Hindlimb muscle (tissue), 1 donor: ENCODE measurements at regions not wholly inside any gene's neighbourhood (a gene's known extent, or its start where the extent isn't known, plus 50 kb on each side); places are given as distances from the start of the nearest gene placed in this dataset.

Experiments
- DNase-seq: peaks from one replicate; pipeline ENCODE4 v3.0.0-alpha.2; 2013

DNA sequence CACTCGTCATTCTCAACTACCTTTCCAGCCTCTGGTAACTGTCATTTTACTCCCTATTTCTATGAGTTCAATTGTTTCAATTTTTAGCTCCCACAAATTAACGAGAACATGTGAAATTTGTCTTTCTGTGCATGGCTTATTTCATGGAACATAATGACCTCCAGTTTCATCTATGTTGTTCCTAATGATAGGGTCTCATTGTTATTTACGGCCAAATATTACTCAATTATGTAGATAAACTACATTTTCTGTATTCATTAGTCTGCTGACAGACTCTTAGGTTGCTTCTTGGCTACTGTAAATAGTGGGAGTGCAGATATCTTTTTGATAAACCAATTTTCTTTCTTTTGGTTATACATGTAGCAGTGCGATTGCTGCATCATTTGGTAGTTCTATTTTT, 374.9 kb upstream of the ROBO1 start:
- no peak for DNase-seq

- DNase-seq: no peak
These were observed 373.8 kb upstream of the ROBO1 start for GRCh38 chr3:80141557-80141956.

DNA sequence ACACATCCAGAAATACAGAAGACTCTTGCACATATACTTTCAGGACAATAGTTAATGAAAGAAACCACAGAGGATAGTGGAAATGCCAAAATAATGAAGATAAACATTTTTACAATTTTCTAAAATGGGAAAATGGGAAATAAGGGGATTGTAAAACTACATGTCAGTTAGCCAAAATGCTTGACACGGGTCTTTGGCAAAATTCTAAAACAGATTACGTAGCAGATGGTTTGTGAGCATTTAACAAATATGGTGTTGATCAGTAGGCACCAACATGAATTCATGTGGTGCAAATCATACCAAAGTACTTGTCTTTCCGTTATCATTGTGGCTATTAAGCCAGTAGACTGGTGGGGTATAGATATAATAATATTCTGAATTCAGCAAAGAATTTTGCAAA, 348.5 kb upstream of the ROBO1 start:
- DNase-seq: no peak

GRCh38 chr3:80114694-80115093, 346.9 kb upstream of the ROBO1 start:
- no peak for DNase-seq

DNA sequence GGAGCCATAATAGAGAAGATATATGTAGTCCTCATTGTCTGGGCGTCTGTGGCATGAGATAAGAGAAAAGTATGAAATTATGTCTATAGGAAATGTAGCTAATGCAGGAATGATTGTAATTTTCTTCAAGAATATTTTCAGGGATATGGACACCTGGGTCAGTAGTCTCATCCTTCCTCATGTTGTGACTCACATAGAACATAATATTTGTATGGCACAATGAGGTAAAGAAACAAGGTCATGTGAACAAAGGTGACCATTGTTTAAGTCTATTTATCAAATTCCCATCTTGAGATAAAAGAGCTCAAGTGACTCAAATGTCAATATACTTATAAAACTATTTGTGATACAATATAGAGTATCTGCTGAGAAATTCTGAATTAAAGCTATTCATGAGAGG, 345.5 kb upstream of the ROBO1 start:
- no peak for DNase-seq

DNA sequence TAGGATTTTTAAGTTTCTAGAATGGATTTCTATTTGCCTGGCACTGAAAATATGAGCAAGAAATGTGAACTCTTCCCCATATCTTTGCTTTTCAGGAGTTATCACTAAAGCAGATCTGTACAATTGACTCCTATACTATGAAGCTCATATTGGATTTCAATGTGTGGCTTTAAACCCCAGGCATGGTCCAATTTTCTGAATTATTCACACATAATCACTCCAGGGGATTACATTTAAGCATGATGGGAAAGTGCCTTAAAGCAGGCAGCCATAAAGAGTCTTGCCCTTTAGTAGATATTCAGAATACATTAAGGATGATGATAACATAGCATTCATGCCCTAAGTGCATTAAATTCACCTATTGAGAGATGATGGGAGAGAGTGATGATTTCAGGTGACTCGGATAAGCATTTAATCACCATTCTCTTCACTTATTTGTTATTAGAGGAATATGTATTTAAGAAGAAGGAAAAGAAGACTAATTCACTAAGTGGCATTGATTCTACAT, 331.8 kb upstream of the ROBO1 start:
- no peak for DNase-seq

DNA sequence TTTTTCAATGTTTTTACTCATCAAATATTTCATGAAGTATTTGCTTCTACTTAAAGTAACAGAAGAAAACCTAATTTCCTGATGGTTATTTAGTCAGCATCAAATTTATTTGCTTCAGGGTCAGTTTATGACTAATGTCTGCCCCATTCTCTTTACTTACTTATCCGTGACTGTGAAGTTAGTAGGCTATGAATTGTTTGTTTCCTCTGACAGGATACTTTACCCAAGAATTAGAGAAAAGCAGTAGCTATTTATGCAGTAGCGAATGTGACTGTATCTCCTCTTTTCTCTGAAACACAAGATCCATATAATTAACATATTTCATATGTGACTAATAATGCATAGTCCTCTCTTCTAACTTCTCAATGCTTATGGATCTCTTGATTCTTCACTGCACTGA, 329.9 kb upstream of the ROBO1 start:
- DNase-seq: no peak

DNA sequence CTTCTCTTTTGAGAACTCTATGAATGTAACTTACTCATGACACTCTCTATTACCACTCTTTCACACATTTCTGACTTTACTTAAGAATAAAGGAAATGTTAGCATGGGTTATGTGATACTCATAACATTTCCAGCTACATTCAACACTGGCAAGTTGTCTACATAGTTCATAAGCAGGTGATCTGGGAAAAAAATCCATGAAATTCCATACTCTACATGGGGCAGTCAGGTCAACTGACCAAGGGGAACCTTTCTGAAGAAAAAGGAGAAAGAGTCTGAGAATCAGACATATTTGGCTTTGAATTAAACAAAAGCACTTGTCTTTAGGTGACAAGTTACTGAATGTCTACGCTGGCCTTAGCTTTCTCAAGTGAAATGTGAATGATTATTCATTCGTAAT, 329.1 kb upstream of the ROBO1 start:
- no peak for DNase-seq

DNA sequence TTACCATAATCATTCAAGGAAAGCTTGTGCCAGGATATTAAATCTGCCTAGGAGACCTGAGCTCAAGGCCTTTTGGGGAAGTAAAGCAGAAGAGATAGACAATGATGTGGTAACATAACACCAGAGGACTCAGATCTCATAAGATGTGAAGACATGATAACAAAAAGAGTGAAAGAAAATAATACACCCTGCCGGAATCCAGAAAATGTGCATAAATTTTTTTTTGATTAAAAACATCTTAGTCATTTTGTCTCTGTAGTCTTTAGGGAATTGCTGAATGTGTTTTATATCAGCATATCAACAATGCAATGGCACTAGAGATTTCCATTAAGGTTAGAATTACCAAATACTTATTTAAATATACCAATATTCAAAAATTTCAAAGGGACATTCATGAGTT, 326.8 kb upstream of the ROBO1 start:
- no peak for DNase-seq

DNA sequence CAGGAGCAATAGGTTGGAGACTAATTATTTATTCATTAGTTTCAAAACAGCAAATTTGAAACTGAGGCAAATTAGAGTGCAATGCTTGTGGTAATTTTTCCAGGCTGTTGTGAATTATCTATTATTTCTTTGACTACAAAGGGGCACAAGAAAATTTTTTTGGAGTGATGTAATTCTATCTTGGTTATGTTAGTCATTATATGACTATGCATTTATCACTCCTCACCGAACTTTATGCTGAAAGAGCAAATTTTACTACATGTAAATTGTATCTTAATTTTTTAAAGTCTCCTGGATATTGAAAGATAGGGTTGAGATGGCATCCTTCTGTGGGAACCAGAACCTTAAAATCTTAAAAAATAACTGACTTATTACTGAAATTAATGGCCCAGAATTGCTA, 320.0 kb upstream of the ROBO1 start:
- DNase-seq: no peak

GRCh38 chr3:80086426-80086825, 318.6 kb upstream of the ROBO1 start:
- no peak for DNase-seq

- no peak for DNase-seq
These were observed 312.1 kb upstream of the ROBO1 start for GRCh38 chr3:80079886-80080285.

DNA sequence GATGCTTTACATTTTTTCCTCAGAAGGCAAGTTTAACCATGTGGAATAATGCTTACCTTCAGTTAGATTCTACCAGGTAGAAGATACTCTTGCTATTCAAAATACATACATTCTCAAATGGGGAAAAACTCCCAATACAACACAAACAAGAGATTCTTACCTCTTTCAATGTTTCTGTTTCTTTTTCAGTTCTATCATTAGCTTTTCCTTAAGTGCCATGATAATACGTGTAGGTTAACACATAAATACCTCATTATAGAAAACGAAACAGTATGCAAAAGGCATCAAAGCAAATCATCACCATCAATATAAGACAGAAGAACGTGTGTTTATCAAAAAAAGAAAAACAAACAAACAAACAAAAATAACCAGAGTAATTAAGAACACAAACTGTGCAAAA, 300.7 kb upstream of the ROBO1 start:
- no peak for DNase-seq

DNA sequence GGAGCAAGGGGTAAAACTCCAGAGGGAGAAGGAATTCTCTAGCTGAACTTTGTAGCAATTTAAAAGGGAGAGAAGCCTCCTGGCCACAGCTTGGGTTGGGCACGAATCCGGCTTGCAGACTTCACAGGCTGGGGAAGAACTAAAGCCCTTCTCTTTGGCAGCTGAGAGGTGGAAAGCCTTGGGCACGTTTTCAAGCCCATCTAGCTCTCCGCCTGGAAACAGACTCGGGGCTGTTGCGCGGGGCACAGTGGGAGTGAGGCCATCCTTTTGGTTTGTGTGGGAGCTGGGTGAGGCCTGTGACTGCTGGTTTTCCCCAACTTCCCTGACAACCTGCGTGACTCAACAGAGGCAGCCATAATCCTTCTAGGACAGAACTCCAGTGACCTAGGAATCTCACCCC, 295.7 kb upstream of the ROBO1 start:
- DNase-seq: no peak

GRCh38 chr3:80060664-80061063, 292.9 kb upstream of the ROBO1 start:
- DNase-seq: no peak

- no peak for DNase-seq
These were observed 287.5 kb upstream of the ROBO1 start for GRCh38 chr3:80055306-80055705.

- no peak for DNase-seq
These were observed 284.5 kb upstream of the ROBO1 start for GRCh38 chr3:80052271-80052670.

DNA sequence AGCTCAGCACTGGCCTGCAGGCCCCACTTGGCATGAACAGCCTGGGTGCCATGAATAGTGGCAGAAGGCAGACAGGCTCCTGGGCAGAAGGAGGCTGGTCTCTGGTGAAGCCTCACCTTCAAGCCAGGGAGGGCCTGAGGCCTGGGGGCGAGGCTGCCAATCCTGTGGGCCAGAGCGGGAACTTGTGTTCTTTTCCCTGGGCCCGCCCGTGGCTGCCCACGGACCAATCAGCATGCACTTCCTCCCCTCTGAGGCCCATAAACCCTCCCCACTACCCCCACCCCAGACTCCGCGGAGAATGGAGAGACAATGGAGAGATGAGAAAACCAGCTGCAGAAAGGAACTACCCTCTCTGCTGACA, 283.8 kb upstream of the ROBO1 start:
- DNase-seq: no peak

- no peak for DNase-seq
These were observed 283.2 kb upstream of the ROBO1 start for GRCh38 chr3:80050826-80051601.

DNA sequence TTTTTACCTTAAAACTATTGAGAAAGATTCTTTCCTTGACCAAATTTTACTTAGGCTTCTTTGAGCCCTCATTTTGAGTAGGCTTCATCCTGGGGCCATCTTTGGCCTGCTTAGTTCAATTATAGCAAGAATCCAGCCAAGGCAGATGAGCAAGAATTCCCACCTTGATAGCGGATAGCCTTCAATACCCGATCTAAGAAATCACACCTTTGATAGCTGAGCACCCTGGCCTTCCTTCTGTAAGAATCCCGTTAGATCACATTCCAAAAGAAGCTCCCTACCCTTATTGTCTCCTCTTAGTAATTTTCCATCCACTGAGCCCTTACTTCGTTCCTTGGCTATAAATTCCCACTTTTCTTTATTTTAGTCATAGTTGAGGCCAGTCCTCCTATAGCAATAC, 275.4 kb upstream of the ROBO1 start:
- DNase-seq: no peak

DNA sequence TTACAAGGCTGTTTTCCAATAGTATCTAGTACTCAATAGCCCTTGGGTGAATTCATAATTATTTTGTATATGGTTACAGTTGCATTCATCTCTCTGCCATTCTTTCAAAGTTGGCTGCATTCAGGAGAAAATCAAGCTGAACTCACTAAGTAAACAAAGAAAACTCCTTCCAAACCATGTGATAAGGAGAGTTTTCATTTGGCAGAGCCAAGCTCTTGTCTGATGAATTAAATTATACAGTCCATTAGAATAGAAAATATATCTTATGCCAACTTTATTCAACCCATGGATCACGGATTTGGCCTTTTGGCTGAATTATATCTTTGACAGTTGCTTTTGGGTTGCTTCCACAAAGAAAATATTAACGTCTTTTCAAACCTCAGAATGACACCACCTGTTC, 272.3 kb upstream of the ROBO1 start:
- no peak for DNase-seq

DNA sequence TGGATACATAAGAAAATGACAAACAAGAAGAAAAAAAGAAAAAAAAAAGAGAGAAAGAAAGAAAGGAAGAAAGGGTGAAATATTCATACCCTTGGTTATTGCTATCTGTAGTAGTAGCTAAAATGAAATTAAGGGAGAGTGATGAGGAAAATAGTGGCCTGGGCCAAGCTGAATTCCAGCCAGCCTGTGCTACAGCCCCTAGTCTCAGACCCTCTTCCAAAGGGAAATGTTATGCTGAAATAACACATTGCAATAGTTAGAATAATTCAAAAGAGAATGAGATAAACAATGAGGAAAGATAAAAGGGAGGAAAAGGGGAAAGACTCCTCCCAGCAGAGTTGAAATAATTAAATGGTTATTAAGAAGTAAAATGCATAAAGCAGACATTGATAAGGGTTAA, 268.4 kb upstream of the ROBO1 start:
- DNase-seq: no peak

DNA sequence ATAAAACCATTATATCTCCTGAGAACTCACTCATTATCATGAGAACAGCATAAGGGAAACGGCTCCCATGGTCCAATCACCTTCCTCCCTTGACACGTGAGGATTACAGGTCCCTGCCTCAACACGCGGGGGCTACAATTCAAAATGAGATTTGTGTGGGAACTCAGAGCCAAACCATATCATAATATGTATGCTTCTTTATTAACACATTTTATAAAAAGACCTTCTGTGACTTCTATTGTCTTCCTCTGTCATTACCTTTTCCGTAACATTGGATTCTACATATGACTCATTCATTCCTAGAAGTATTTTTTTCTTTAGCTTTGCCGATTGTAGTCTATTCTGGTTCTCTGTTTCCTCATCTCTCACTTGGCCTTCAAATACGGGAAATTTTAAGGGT, 267.2 kb upstream of the ROBO1 start:
- no peak for DNase-seq

- no peak for DNase-seq
These were observed 255.2 kb upstream of the ROBO1 start for GRCh38 chr3:80023010-80023409.

DNA sequence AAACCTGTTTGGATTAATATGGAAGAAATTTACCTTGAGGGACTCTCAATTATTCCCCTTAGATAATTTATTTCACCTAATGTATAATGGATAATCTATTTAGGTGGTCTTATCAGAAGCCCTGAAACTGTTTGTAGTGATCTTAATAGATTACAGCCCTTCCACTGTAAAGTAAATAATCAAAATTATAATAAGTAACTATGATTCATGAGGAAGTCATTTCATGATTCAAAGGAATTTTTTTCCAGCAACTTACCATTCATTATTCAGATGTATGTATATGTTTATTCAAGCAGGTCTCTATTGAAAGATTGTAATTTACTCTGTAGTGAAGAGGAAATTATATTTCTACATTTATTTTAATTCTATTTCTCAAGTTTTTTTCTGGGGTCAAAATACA, 250.6 kb upstream of the ROBO1 start:
- no peak for DNase-seq
